HEK293 (cell line): ENCODE measurements at regions not wholly inside any gene's neighbourhood (a gene's known extent, or its start where the extent isn't known, plus 50 kb on each side); places are given as distances from the start of the nearest gene placed in this dataset.

Source experiments
- CTCF ChIA-PET: fragments of 350-600 bp; formaldehyde crosslinking; extraction: SDS; loops from one replicate; lab custom pipeline; 2021; ENCODE audit warnings: antibody characterized with exemption; lab: Yijun Ruan, JAX
- POLR2A ChIA-PET: fragments of 300-600 bp; formaldehyde crosslinking; extraction: SDS; loops from one replicate; lab custom pipeline; 2020; ENCODE audit warnings: antibody characterized with exemption, inconsistent platforms; lab: Yijun Ruan, JAX
- H3K27ac ChIP-seq: fragments of 200-500 bp; sonication (Bioruptor generic); 2 replicates; pipeline ENCODE4 v1.5.1; 2014; ENCODE audit warnings: low read depth, low read length, control low read depth, inconsistent platforms; ENCODE audit errors: extremely low read depth
- H3K36me3 ChIP-seq, 2 experiments: fragments of 200-500 bp in 1 of 2; sonication (Bioruptor generic) in 1 of 2; 1 replicate in 1 of 2; 2 replicates in 1 of 2; pipeline ENCODE4 v1.5.1; 2014 to 2017; ENCODE audit warnings: inconsistent platforms in 2 of 2, low read length in 2 of 2; ENCODE audit not compliant: control insufficient read depth in 2 of 2, insufficient read depth in 1 of 2
- H3K4me1 ChIP-seq: fragments of 200-500 bp; sonication (Bioruptor generic); 2 replicates; pipeline ENCODE4 v1.5.1; 2014; ENCODE audit warnings: mild to moderate bottlenecking, low read length, inconsistent platforms; ENCODE audit not compliant: control insufficient read depth, insufficient read depth
- H3K4me3 ChIP-seq: 2 replicates; pipeline ENCODE4 v1.5.1; 2011; ENCODE audit warnings: low read depth, mild to moderate bottlenecking, control low read depth, low read length, moderate library complexity
- H3K9me3 ChIP-seq: fragments of 200-500 bp; sonication (Bioruptor generic); 2 replicates; pipeline ENCODE4 v1.5.1; 2014; ENCODE audit warnings: low read depth, low read length, inconsistent platforms; ENCODE audit not compliant: control insufficient read depth, insufficient read depth
- BCL11A ChIP-seq: fragments of 450-650 bp; formaldehyde crosslinking; IDR thresholded peaks from 2 replicates; pipeline ENCODE4 v1.5.1; 2016; ENCODE audit warnings: low read depth, missing biosample characterization, missing genetic modification characterization
- BCL11B ChIP-seq: fragments of 450-650 bp; formaldehyde crosslinking; IDR thresholded peaks from 2 replicates; pipeline ENCODE4 v1.5.1; 2016; ENCODE audit warnings: low read depth, missing biosample characterization, missing genetic modification characterization
- KLF10 ChIP-seq: fragments of 450-650 bp; IDR thresholded peaks from 2 replicates; pipeline ENCODE4 v1.5.1; 2018; ENCODE audit warnings: missing biosample characterization, mild to moderate bottlenecking, missing genetic modification characterization
- KLF7 ChIP-seq: fragments of 450-650 bp; formaldehyde crosslinking; IDR thresholded peaks from 2 replicates; pipeline ENCODE4 v1.5.1; 2016; ENCODE audit warnings: missing biosample characterization, missing genetic modification characterization, borderline replicate concordance
- KLF9 ChIP-seq: fragments of 450-650 bp; formaldehyde crosslinking; IDR thresholded peaks from 2 replicates; pipeline ENCODE4 v1.5.1; 2016; ENCODE audit warnings: missing biosample characterization, missing genetic modification characterization, low read depth
- SALL2 ChIP-seq: fragments of 450-650 bp; formaldehyde crosslinking; IDR thresholded peaks from 2 replicates; pipeline ENCODE4 v1.5.0; 2017; ENCODE audit warnings: missing biosample characterization, mild to moderate bottlenecking, missing genetic modification characterization, borderline replicate concordance
- TRIM28 ChIP-seq: IDR thresholded peaks from 2 replicates; pipeline ENCODE4 v1.6.1; 2011; ENCODE audit warnings: low read length, control low read depth, borderline replicate concordance
- YY1 ChIP-seq: fragments of 450-650 bp; formaldehyde crosslinking; IDR thresholded peaks from 2 replicates; pipeline ENCODE4 v1.5.1; 2018; ENCODE audit warnings: missing biosample characterization, missing genetic modification characterization
- ZFP37 ChIP-seq: fragments of 450-650 bp; formaldehyde crosslinking; IDR thresholded peaks from 2 replicates; pipeline ENCODE4 v1.5.1; 2016; ENCODE audit warnings: missing biosample characterization, missing genetic modification characterization
- ZFP41 ChIP-seq: fragments of 450-650 bp; formaldehyde crosslinking; IDR thresholded peaks from 2 replicates; pipeline ENCODE4 v1.5.1; 2016; ENCODE audit warnings: missing biosample characterization, missing genetic modification characterization, borderline replicate concordance
- ZNF221 ChIP-seq: fragments of 450-650 bp; formaldehyde crosslinking; IDR thresholded peaks from 2 replicates; pipeline ENCODE4 v1.5.1; 2017; ENCODE audit warnings: missing biosample characterization, missing genetic modification characterization, borderline replicate concordance
- ZNF274 ChIP-seq, 2 experiments: fragments of 200-500 bp in 1 of 2; fragments of 450-650 bp in 1 of 2; sonication (Bioruptor generic) in 1 of 2; formaldehyde crosslinking in 1 of 2; IDR thresholded peaks; 2 replicates each; pipeline versions ENCODE4 v1.5.1 to v1.6.1; 2014 to 2016; ENCODE audit warnings: borderline replicate concordance in 1 of 2, inconsistent platforms in 1 of 2, low read length in 1 of 2, missing biosample characterization in 1 of 2, missing genetic modification characterization in 1 of 2
- ZNF366 ChIP-seq: fragments of 450-650 bp; formaldehyde crosslinking; conservative IDR thresholded peaks from 2 replicates; pipeline ENCODE4 v1.5.1; 2016; ENCODE audit warnings: missing biosample characterization, missing genetic modification characterization
- ZNF433 ChIP-seq: fragments of 450-650 bp; formaldehyde crosslinking; IDR thresholded peaks from 2 replicates; pipeline ENCODE4 v1.5.1; 2016; ENCODE audit warnings: missing biosample characterization, missing genetic modification characterization, low read depth
- ZNF473 ChIP-seq: fragments of 450-650 bp; formaldehyde crosslinking; IDR thresholded peaks from 2 replicates; pipeline ENCODE4 v1.5.1; 2017; ENCODE audit warnings: missing biosample characterization, missing genetic modification characterization
- ZNF501 ChIP-seq: fragments of 450-650 bp; formaldehyde crosslinking; IDR thresholded peaks from 2 replicates; pipeline ENCODE4 v1.5.1; 2016; ENCODE audit warnings: missing biosample characterization, missing genetic modification characterization
- ZNF623 ChIP-seq: fragments of 450-650 bp; formaldehyde crosslinking; IDR thresholded peaks from 2 replicates; pipeline ENCODE4 v1.5.1; 2016; ENCODE audit warnings: missing biosample characterization, missing genetic modification characterization
- ZNF707 ChIP-seq: fragments of 450-650 bp; formaldehyde crosslinking; IDR thresholded peaks from 2 replicates; pipeline ENCODE4 v1.5.1; 2016; ENCODE audit warnings: missing biosample characterization, missing genetic modification characterization
- ZNF747 ChIP-seq: fragments of 450-650 bp; formaldehyde crosslinking; IDR thresholded peaks from 2 replicates; pipeline ENCODE4 v1.5.1; 2016; ENCODE audit warnings: missing biosample characterization, missing genetic modification characterization
- ZNF768 ChIP-seq: fragments of 450-650 bp; formaldehyde crosslinking; IDR thresholded peaks from 2 replicates; pipeline ENCODE4 v1.5.1; 2018; ENCODE audit warnings: missing biosample characterization, mild to moderate bottlenecking, missing genetic modification characterization
- ZNF791 ChIP-seq: fragments of 450-650 bp; formaldehyde crosslinking; IDR thresholded peaks from 2 replicates; pipeline ENCODE4 v1.5.1; 2016; ENCODE audit warnings: missing biosample characterization, missing genetic modification characterization
- ZSCAN23 ChIP-seq: fragments of 450-650 bp; formaldehyde crosslinking; IDR thresholded peaks from 2 replicates; pipeline ENCODE4 v1.5.1; 2016; ENCODE audit warnings: missing biosample characterization, missing genetic modification characterization
- TF ChIP-seq, protein P1 (sequence below): IDR thresholded peaks from 2 replicates; pipeline ENCODE4 v1.6.1; 2011; ENCODE audit warnings: mild to moderate bottlenecking, low read depth, low read length, borderline replicate concordance
- TF ChIP-seq, protein P2 (sequence below): fragments of 450-650 bp; formaldehyde crosslinking; IDR thresholded peaks from 2 replicates; pipeline ENCODE4 v1.5.0; 2017; ENCODE audit warnings: missing biosample characterization, missing genetic modification characterization, borderline replicate concordance
- TF ChIP-seq, protein P3 (sequence below): fragments of 450-650 bp; formaldehyde crosslinking; IDR thresholded peaks from 2 replicates; pipeline ENCODE4 v1.5.1; 2017; ENCODE audit warnings: missing biosample characterization, missing genetic modification characterization
- TF ChIP-seq, protein P4 (sequence below): fragments of 450-650 bp; formaldehyde crosslinking; IDR thresholded peaks from 2 replicates; pipeline ENCODE4 v1.5.1; 2016; ENCODE audit warnings: missing biosample characterization, missing genetic modification characterization

- H3K4me1 ChIP-seq: peaks cover 4% of the 10 kb centered on the region
- no peaks in the 10 kb centered on the region for H3K36me3 ChIP-seq
- ChIA-PET CTCF (interaction anchor here (1.5 kb wide), 1 partner anchor 47 kb away, joined by 3 read pairs; no protein-coding TSS in a partner anchor), POLR2A (no interaction called here)
- TF ChIP-seq KLF9 (no peak), ZNF707 (tag by site-specific recombination) (no peak), ZNF791 (no peak), BCL11B (tag by site-specific recombination) (no peak), ZNF747 (tag by site-specific recombination) (no peak), ZNF768 (tag by site-specific recombination) (no peak), TRIM28 (no peak), YY1 (tag by site-specific recombination) (no peak), ZNF433 (tag by site-specific recombination) (no peak), KLF10 (tag by site-specific recombination) (no peak), ZSCAN23 (no peak), ZFP37 (tag by site-specific recombination) (no peak)
- TF ChIP-seq, protein P1, sequence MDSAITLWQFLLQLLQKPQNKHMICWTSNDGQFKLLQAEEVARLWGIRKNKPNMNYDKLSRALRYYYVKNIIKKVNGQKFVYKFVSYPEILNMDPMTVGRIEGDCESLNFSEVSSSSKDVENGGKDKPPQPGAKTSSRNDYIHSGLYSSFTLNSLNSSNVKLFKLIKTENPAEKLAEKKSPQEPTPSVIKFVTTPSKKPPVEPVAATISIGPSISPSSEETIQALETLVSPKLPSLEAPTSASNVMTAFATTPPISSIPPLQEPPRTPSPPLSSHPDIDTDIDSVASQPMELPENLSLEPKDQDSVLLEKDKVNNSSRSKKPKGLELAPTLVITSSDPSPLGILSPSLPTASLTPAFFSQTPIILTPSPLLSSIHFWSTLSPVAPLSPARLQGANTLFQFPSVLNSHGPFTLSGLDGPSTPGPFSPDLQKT: no peak
- TF ChIP-seq, protein P2, sequence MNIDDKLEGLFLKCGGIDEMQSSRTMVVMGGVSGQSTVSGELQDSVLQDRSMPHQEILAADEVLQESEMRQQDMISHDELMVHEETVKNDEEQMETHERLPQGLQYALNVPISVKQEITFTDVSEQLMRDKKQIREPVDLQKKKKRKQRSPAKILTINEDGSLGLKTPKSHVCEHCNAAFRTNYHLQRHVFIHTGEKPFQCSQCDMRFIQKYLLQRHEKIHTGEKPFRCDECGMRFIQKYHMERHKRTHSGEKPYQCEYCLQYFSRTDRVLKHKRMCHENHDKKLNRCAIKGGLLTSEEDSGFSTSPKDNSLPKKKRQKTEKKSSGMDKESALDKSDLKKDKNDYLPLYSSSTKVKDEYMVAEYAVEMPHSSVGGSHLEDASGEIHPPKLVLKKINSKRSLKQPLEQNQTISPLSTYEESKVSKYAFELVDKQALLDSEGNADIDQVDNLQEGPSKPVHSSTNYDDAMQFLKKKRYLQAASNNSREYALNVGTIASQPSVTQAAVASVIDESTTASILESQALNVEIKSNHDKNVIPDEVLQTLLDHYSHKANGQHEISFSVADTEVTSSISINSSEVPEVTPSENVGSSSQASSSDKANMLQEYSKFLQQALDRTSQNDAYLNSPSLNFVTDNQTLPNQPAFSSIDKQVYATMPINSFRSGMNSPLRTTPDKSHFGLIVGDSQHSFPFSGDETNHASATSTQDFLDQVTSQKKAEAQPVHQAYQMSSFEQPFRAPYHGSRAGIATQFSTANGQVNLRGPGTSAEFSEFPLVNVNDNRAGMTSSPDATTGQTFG: no peak
- no peaks in the 10 kb centered on the region for H3K9me3 ChIP-seq
- no peak overlapping the region for H3K27ac ChIP-seq
- no peak overlapping the region for H3K4me3 ChIP-seq
Observed at GRCh38 chr7:36032361-36032818, 120.7 kb upstream of the EEPD1 start.

DNA sequence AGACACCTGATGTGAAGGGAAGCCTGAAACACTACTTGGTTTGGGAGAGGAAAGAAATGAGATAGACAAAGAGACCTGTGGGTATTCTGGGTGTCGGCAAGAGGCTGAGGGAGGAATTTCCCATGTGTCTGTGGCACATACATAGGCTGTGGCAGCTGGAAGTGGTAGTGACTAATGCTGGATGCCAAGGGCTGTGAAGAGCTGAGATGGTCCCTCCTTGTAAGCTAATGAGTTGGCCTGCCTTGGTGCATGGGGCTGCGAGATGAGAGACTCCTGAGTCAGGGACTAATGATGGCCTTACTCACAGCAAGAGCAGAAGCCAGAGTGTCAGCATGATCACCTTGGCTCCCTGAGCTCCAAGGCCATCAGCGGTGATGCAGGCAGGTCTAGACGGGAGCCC lies 119.0 kb upstream of the EEPD1 start:
- TF ChIP-seq KLF7 (tag by site-specific recombination) (no peak), ZNF623 (tag by site-specific recombination) (no peak), ZNF274 (IDR thresholded peaks at IDR 0.05; ENCODE audit: low read length) (no peak), ZNF274 (tag by site-specific recombination; IDR thresholded peaks at IDR 0.05; ENCODE audit: borderline replicate concordance) (no peak)
- TF ChIP-seq, protein P3, sequence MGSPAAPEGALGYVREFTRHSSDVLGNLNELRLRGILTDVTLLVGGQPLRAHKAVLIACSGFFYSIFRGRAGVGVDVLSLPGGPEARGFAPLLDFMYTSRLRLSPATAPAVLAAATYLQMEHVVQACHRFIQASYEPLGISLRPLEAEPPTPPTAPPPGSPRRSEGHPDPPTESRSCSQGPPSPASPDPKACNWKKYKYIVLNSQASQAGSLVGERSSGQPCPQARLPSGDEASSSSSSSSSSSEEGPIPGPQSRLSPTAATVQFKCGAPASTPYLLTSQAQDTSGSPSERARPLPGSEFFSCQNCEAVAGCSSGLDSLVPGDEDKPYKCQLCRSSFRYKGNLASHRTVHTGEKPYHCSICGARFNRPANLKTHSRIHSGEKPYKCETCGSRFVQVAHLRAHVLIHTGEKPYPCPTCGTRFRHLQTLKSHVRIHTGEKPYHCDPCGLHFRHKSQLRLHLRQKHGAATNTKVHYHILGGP (tag by site-specific recombination): no peak
- Histone ChIP-seq H3K9me3 (no peaks in the 10 kb centered on the region), H3K36me3 (no peaks in the 10 kb centered on the region), H3K4me3 (no peak overlapping the region), H3K27ac (no peak overlapping the region), H3K4me1 (peaks cover 4% of the 10 kb centered on the region)
- POLR2A ChIA-PET: no interaction called here
- CTCF ChIA-PET: interaction anchor here (1.3 kb wide), 1 partner anchor 285 kb away, joined by 5 read pairs; no protein-coding TSS in a partner anchor

GRCh38 chr7:36035186-36035585 lies 117.9 kb upstream of the EEPD1 start:
- Histone ChIP-seq H3K36me3 (no peaks in the 10 kb centered on the region), H3K9me3 (no peaks in the 10 kb centered on the region), H3K27ac (no peak overlapping the region), H3K4me1 (peaks cover 4% of the 10 kb centered on the region), H3K4me3 (no peak overlapping the region)
- ChIA-PET CTCF (interaction anchor here (1.0 to 1.6 kb wide), 2 partner anchors 12 to 14 kb away, joined by 5 to 6 read pairs; no protein-coding TSS in a partner anchor), POLR2A (interaction anchor here (1.4 kb wide), 1 partner anchor 14 kb away, joined by 3 read pairs; no protein-coding TSS in a partner anchor)
- TF ChIP-seq, protein P4, sequence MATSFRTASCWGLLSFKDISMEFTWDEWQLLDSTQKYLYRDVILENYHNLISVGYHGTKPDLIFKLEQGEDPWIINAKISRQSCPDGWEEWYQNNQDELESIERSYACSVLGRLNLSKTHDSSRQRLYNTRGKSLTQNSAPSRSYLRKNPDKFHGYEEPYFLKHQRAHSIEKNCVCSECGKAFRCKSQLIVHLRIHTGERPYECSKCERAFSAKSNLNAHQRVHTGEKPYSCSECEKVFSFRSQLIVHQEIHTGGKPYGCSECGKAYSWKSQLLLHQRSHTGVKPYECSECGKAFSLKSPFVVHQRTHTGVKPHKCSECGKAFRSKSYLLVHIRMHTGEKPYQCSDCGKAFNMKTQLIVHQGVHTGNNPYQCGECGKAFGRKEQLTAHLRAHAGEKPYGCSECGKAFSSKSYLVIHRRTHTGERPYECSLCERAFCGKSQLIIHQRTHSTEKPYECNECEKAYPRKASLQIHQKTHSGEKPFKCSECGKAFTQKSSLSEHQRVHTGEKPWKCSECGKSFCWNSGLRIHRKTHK (tag by site-specific recombination): no peak
- TF ChIP-seq ZFP41 (tag by site-specific recombination) (no peak), YY1 (tag by site-specific recombination) (no peak), ZNF473 (tag by site-specific recombination) (no peak), ZNF221 (tag by site-specific recombination) (no peak), ZNF366 (tag by site-specific recombination) (no peak), ZNF501 (tag by site-specific recombination) (no peak), BCL11A (tag by site-specific recombination) (no peak), SALL2 (tag by site-specific recombination) (no peak)
